ENCODE measurements at regions not wholly inside any gene's neighbourhood (a gene's known extent, or its start where the extent isn't known, plus 50 kb on each side); places are given as distances from the start of the nearest gene placed in this dataset.
"Not testable (repeated sequence)": the region's sequence is repeated elsewhere in the genome, so short reads cannot be mapped to it uniquely, and the experiment has no call there.

GRCh38 chr9:65396601-65397000 lies 111.6 kb upstream of the FOXD4L5 start:
- H2AFZ ChIP-seq (ENCODE audit: low read length); POLR2A ChIA-PET; H3K27ac ChIP-seq (ENCODE audit: low read depth, low read length, poor library complexity, severe bottlenecking); H3K79me2 ChIP-seq (ENCODE audit: insufficient read depth, low read depth, low read length); BruUV-seq (replicated peaks); H4K20me1 ChIP-seq (ENCODE audit: insufficient read depth, low read length); H3K4me1 ChIP-seq (ENCODE audit: insufficient read depth, low read length, poor library complexity, severe bottlenecking); intact Hi-C loops (cut with micrococcal nuclease; ENCODE audit: unreplicated experiment); H3K9me3 ChIP-seq (ENCODE audit: low read length); H3K36me3 ChIP-seq (ENCODE audit: insufficient read depth, low read length); DNase-seq (ENCODE audit: low spot score); H3K4me3 ChIP-seq (ENCODE audit: low read depth, low read length, poor library complexity, severe bottlenecking); H3K9me2 ChIP-seq (ENCODE audit: insufficient read depth, low read length); CTCF ChIA-PET (ENCODE audit: unreplicated experiment); H3K4me2 ChIP-seq (ENCODE audit: low read length): not testable (repeated sequence)

- H4K20me1 ChIP-seq (ENCODE audit: insufficient read depth, low read length); intact Hi-C loops (cut with micrococcal nuclease; ENCODE audit: unreplicated experiment); H3K27ac ChIP-seq (ENCODE audit: low read depth, low read length, poor library complexity, severe bottlenecking); H3K4me1 ChIP-seq (ENCODE audit: insufficient read depth, low read length, poor library complexity, severe bottlenecking); H3K4me3 ChIP-seq (ENCODE audit: low read depth, low read length, poor library complexity, severe bottlenecking); H3K36me3 ChIP-seq (ENCODE audit: insufficient read depth, low read length); H3K79me2 ChIP-seq (ENCODE audit: insufficient read depth, low read depth, low read length); H3K9me3 ChIP-seq (ENCODE audit: low read length); DNase-seq (ENCODE audit: low spot score); H3K4me2 ChIP-seq (ENCODE audit: low read length); CTCF ChIA-PET (ENCODE audit: unreplicated experiment); H2AFZ ChIP-seq (ENCODE audit: low read length); H3K9me2 ChIP-seq (ENCODE audit: insufficient read depth, low read length); BruUV-seq (replicated peaks); POLR2A ChIA-PET: not testable (repeated sequence)
These were observed 110.8 kb upstream of the FOXD4L5 start for GRCh38 chr9:65395789-65396188.

DNA sequence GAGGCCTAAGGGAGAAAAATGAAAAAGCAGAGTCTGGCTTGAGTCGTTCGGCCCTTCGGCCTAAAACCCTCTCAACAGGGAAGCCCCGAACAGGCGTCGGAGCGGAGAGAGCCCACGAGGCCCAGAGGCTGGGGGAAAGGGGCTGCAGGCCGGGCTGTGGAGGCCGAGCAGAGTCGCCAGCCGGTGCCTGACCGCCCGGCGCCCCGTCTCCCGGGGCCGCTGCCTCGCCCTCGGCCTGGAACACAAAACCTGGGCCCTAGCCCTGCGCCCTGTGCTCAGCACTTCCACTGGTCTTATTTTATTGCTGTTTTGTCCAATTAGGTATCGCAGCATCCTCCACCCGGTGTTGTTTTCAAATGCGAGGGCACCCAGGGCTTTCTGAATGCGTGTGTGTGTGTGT lies 110.1 kb upstream of the FOXD4L5 start:
- H2AFZ ChIP-seq (ENCODE audit: low read length); H4K20me1 ChIP-seq (ENCODE audit: insufficient read depth, low read length); H3K9me2 ChIP-seq (ENCODE audit: insufficient read depth, low read length); CTCF ChIA-PET (ENCODE audit: unreplicated experiment); BruUV-seq (replicated peaks); H3K4me3 ChIP-seq (ENCODE audit: low read depth, low read length, poor library complexity, severe bottlenecking); H3K27ac ChIP-seq (ENCODE audit: low read depth, low read length, poor library complexity, severe bottlenecking); H3K4me2 ChIP-seq (ENCODE audit: low read length); H3K9me3 ChIP-seq (ENCODE audit: low read length); DNase-seq (ENCODE audit: low spot score); POLR2A ChIA-PET; intact Hi-C loops (cut with micrococcal nuclease; ENCODE audit: unreplicated experiment); H3K4me1 ChIP-seq (ENCODE audit: insufficient read depth, low read length, poor library complexity, severe bottlenecking); H3K79me2 ChIP-seq (ENCODE audit: insufficient read depth, low read depth, low read length); H3K36me3 ChIP-seq (ENCODE audit: insufficient read depth, low read length): not testable (repeated sequence)

DNA sequence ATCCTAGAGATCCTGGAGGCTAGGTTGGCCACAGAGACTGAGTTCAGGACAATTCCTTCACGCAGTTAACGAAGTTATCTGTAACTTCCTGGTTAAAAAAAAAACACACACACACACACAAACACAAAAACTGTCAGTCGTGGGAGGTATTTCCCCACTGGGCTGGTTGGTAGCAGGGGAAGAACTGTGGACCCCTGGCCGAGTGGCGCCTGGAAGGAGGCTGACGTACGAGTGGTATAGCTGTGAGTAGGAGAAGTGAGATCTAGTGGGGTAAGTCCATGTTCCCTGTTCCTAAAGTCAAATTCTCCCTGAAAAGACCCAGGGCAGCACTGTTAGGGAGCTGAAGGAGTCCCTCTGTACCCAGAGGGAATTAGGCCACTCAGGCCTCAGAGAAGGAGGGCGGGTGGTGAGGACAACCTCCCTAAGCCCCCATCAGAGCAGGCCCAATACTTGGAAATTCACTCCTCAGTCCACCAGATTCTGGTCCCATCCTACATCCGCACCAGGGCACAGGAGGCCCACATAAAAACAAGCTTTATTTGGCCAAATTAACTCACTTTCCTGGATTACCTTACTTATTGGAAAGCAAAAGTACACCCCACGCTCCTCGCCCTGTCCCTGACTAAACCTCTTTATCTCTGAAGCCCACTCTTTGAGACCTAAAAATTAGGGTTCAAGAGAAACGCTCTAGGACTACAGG lies 108.3 kb upstream of the FOXD4L5 start:
- H2AFZ ChIP-seq (ENCODE audit: low read length); H3K4me3 ChIP-seq (ENCODE audit: low read depth, low read length, poor library complexity, severe bottlenecking); CTCF ChIA-PET (ENCODE audit: unreplicated experiment); H3K9me2 ChIP-seq (ENCODE audit: insufficient read depth, low read length); intact Hi-C loops (cut with micrococcal nuclease; ENCODE audit: unreplicated experiment); POLR2A ChIA-PET; BruUV-seq (replicated peaks); H3K79me2 ChIP-seq (ENCODE audit: insufficient read depth, low read depth, low read length); H3K27ac ChIP-seq (ENCODE audit: low read depth, low read length, poor library complexity, severe bottlenecking); H3K4me2 ChIP-seq (ENCODE audit: low read length); H3K4me1 ChIP-seq (ENCODE audit: insufficient read depth, low read length, poor library complexity, severe bottlenecking); DNase-seq (ENCODE audit: low spot score); H3K36me3 ChIP-seq (ENCODE audit: insufficient read depth, low read length); H4K20me1 ChIP-seq (ENCODE audit: insufficient read depth, low read length); H3K9me3 ChIP-seq (ENCODE audit: low read length): not testable (repeated sequence)

GRCh38 chr9:65392611-65393010 lies 107.6 kb upstream of the FOXD4L5 start:
- H3K27ac ChIP-seq (ENCODE audit: low read depth, low read length, poor library complexity, severe bottlenecking); H3K4me1 ChIP-seq (ENCODE audit: insufficient read depth, low read length, poor library complexity, severe bottlenecking); H3K9me2 ChIP-seq (ENCODE audit: insufficient read depth, low read length); BruUV-seq (replicated peaks); intact Hi-C loops (cut with micrococcal nuclease; ENCODE audit: unreplicated experiment); H3K4me3 ChIP-seq (ENCODE audit: low read depth, low read length, poor library complexity, severe bottlenecking); H3K4me2 ChIP-seq (ENCODE audit: low read length); H3K79me2 ChIP-seq (ENCODE audit: insufficient read depth, low read depth, low read length); DNase-seq (ENCODE audit: low spot score); POLR2A ChIA-PET; CTCF ChIA-PET (ENCODE audit: unreplicated experiment); H2AFZ ChIP-seq (ENCODE audit: low read length); H4K20me1 ChIP-seq (ENCODE audit: insufficient read depth, low read length); H3K36me3 ChIP-seq (ENCODE audit: insufficient read depth, low read length); H3K9me3 ChIP-seq (ENCODE audit: low read length): not testable (repeated sequence)

- H3K4me2 ChIP-seq (ENCODE audit: low read length); H3K4me3 ChIP-seq (ENCODE audit: low read depth, low read length, poor library complexity, severe bottlenecking); H2AFZ ChIP-seq (ENCODE audit: low read length); H3K79me2 ChIP-seq (ENCODE audit: insufficient read depth, low read depth, low read length); H3K9me2 ChIP-seq (ENCODE audit: insufficient read depth, low read length); CTCF ChIA-PET (ENCODE audit: unreplicated experiment); H3K36me3 ChIP-seq (ENCODE audit: insufficient read depth, low read length); intact Hi-C loops (cut with micrococcal nuclease; ENCODE audit: unreplicated experiment); POLR2A ChIA-PET; H3K9me3 ChIP-seq (ENCODE audit: low read length); H3K27ac ChIP-seq (ENCODE audit: low read depth, low read length, poor library complexity, severe bottlenecking); H3K4me1 ChIP-seq (ENCODE audit: insufficient read depth, low read length, poor library complexity, severe bottlenecking); BruUV-seq (replicated peaks); DNase-seq (ENCODE audit: low spot score); H4K20me1 ChIP-seq (ENCODE audit: insufficient read depth, low read length): not testable (repeated sequence)
These were observed 104.7 kb upstream of the FOXD4L5 start for GRCh38 chr9:65389710-65390109.

DNA sequence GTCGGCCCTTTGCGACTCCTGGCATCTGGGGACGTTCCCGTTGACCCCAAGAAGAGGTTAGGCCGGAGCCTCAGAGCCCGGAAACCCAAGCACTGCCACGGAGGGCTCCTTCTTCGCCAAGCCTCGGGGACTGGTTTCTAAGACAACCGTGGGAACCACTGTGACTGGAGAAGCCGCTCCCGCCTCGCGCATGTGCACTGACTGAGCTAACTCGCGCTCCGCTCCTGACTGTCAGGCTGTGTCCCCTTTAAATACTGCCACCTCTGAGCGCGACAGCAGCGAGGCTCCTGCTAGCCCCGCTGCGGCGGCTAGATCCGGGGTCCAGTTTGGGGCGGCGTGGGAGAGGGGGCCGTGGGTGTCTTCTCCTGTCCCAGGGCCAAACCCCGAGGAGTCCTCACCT lies 104.2 kb upstream of the FOXD4L5 start:
- H3K79me2 ChIP-seq (ENCODE audit: insufficient read depth, low read depth, low read length); H3K9me3 ChIP-seq (ENCODE audit: low read length); H3K4me3 ChIP-seq (ENCODE audit: low read depth, low read length, poor library complexity, severe bottlenecking); H2AFZ ChIP-seq (ENCODE audit: low read length); intact Hi-C loops (cut with micrococcal nuclease; ENCODE audit: unreplicated experiment); H3K36me3 ChIP-seq (ENCODE audit: insufficient read depth, low read length); POLR2A ChIA-PET; H3K27ac ChIP-seq (ENCODE audit: low read depth, low read length, poor library complexity, severe bottlenecking); BruUV-seq (replicated peaks); DNase-seq (ENCODE audit: low spot score); CTCF ChIA-PET (ENCODE audit: unreplicated experiment); H3K4me2 ChIP-seq (ENCODE audit: low read length); H3K4me1 ChIP-seq (ENCODE audit: insufficient read depth, low read length, poor library complexity, severe bottlenecking); H4K20me1 ChIP-seq (ENCODE audit: insufficient read depth, low read length); H3K9me2 ChIP-seq (ENCODE audit: insufficient read depth, low read length): not testable (repeated sequence)

Measured in OCI-LY7 (cell line).